HG02642 (cell line): ENCODE measurements at regions not wholly inside any gene's neighbourhood (a gene's known extent, or its start where the extent isn't known, plus 50 kb on each side); places are given as distances from the start of the nearest gene placed in this dataset.
"Not testable (repeated sequence)": the region's sequence is repeated elsewhere in the genome, so short reads cannot be mapped to it uniquely, and the experiment has no call there.

Source experiments
- ATAC-seq: cut with Tn5 transposase; IDR thresholded peaks from one replicate; pipeline ENCODE4 v1.9.1; 2021; ENCODE audit warnings: mild to moderate bottlenecking; ENCODE audit not compliant: unreplicated experiment, poor library complexity

GRCh38 chr13:111491659-111492058 is 171.2 kb downstream of the TEX29 start:
- ATAC-seq: no peak

- ATAC-seq: no peak
Measured at GRCh38 chr13:111492341-111492950, 172.0 kb downstream of the TEX29 start.

GRCh38 chr13:111492958-111493357 is 172.5 kb downstream of the TEX29 start:
- no peak for ATAC-seq

GRCh38 chr13:111493468-111493867 is 173.0 kb downstream of the TEX29 start:
- ATAC-seq: no peak

GRCh38 chr13:111494641-111495040 is 174.2 kb downstream of the TEX29 start:
- no peak for ATAC-seq

GRCh38 chr13:111501596-111502535 is 181.4 kb downstream of the TEX29 start:
- not testable (repeated sequence) for ATAC-seq

- no peak for ATAC-seq
Measured at GRCh38 chr13:111502957-111503356, 182.5 kb downstream of the TEX29 start.

- no peak for ATAC-seq
Measured at GRCh38 chr13:111503376-111503775, 182.9 kb downstream of the TEX29 start.

- no peak for ATAC-seq
Measured at GRCh38 chr13:111503905-111504695, 183.7 kb downstream of the TEX29 start.

- ATAC-seq: no peak
Measured at GRCh38 chr13:111505175-111505777, 184.8 kb downstream of the TEX29 start.

- no peak for ATAC-seq
Measured at GRCh38 chr13:111506125-111506524, 185.7 kb downstream of the TEX29 start.

- ATAC-seq: no peak
Measured at GRCh38 chr13:111506621-111507020, 186.2 kb downstream of the TEX29 start.

GRCh38 chr13:111508164-111508870 is 187.9 kb downstream of the TEX29 start:
- no peak for ATAC-seq

GRCh38 chr13:111508902-111509509 is 188.6 kb downstream of the TEX29 start:
- no peak for ATAC-seq

GRCh38 chr13:111510502-111511218 is 190.2 kb downstream of the TEX29 start:
- no peak for ATAC-seq

- ATAC-seq: no peak
Measured at GRCh38 chr13:111511219-111511732, 190.8 kb downstream of the TEX29 start.

GRCh38 chr13:111511805-111512504 is 191.5 kb downstream of the TEX29 start:
- no peak for ATAC-seq

- ATAC-seq: no peak
Measured at GRCh38 chr13:111512707-111513106, 192.3 kb downstream of the TEX29 start.
